Muscle of arm (tissue), 1 donor: ENCODE measurements at regions not wholly inside any gene's neighbourhood (a gene's known extent, or its start where the extent isn't known, plus 50 kb on each side); places are given as distances from the start of the nearest gene placed in this dataset.

Experiments
- DNase-seq: peaks from one replicate; pipeline ENCODE4 v3.0.0-alpha.2; 2013

DNA sequence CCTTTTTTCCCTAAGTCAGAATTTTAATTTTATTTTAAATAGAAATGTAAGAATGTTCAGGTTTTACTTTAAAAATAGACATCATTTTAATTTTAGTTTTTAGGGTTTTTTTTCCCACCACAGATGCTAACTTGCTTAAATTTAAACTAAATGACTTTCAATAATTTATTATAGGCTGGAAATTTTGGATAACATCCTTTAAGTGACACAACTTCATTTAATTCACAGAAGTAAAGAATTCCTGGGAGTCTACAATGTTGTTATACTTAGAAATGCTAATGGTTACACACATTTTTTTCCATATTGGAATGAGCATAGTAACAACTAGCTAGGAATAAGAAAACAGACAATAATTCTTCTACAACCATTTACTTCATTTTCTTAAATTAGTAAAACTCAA is 90.5 kb upstream of the PDE10A start:
- no peak for DNase-seq

DNA sequence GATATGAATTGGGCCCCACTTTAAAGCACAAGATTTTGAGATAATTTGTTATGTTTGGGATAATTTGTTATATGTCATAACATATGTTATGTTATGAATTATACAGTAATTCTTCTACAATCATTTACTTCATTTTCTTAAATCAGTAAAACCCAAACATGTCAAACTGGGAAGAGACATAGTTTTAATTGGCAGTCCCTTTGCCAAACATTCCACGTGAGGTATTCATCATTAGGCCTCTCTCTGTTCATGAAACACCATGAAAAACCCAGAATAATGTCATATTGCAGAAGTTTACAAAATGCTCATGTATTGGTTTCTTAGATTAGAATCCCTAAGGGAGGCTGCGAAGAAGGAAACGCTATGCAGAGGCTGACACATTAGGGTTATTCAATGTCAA is 89.4 kb upstream of the PDE10A start:
- DNase-seq: no peak

DNA sequence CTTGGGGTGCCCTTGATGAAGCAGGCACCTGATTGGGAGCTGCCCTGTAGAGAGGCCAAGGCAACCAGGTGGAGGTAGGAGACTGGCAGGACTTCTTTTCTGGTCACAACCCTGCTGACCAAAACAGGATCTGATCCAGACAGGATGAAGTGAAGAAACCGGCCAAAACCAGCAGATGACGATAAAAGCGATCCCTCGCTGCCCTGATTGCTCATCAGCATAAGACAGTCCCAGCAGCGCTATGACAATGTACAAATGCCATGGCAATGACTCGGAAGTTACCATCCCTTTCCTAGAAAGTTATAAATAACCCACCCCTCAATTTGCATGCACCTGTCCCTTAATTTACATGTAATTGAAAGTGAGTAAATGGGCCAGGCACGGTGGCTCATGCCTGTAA is 88.4 kb upstream of the PDE10A start:
- DNase-seq: no peak

DNA sequence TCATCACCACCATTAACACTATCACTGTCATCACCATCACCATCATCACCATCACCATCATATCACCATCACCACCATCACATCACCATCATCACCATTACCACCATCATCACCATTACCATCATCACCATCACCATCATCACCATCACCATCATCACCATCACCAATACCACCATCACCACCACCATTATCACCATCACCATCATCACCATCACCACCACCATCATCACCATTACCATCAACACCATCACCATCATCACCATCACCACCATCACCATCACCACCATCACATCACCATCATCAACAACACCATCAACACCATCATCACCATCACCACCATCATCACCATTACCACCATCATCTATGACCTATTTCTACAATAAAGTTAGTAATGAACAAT is 86.1 kb upstream of the PDE10A start:
- no peak for DNase-seq

DNA sequence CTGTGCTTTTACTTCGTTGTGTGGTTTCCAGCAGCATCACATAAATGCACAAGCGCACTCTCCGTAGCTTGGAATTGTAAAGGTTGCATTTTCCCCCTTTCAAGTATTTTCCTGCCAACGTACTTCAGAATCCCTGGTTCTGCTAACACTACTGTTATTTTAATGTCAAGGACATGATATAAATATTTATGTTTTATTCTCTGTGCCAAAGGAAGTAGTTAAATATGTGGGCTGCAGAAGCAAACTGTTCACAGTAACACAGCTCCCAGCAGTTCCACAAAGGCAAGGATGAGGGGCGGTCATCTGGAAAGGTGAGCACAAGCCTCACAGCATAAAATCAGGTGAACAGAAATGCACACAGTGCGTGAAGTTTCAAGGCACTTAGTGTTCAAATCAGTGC is 85.3 kb upstream of the PDE10A start:
- no peak for DNase-seq

DNA sequence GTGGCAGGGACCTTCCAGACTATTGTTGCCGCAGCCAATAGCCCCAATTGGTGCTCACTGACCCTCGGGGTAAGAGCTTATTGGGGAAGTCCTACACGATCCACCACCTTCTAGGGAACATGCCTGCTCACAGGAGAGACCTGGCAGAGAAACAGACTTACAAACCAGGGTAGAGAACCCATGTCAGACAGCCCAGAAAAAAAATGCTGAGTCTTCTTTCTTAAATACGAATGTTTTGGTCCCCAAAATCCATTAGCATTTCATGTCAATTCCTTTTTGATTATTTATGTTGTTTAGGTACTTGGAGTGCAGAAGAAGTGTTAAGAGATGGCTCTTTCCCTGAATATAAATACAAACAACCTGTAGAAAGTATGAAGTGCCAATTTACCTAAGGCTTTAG is 84.9 kb upstream of the PDE10A start:
- DNase-seq: no peak

DNA sequence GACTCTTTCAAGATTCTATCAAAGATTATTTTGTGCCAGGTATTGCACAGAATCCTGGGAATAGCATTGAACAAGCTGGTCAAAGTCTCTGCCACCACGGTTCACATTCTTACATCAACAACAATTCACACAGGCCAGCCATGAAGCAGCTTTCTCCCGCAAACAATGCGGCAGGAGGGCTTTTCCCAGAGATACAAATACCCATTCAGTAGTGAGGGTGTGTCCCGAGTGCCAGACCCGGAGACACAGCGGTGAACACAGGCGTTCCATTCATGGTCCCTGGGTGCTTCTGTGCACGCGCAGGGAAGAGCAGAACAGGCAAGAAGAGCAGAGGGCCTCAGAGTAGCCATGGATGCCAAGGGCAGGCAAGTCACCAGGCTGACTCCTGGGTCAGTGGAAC is 83.3 kb upstream of the PDE10A start:
- no peak for DNase-seq

DNA sequence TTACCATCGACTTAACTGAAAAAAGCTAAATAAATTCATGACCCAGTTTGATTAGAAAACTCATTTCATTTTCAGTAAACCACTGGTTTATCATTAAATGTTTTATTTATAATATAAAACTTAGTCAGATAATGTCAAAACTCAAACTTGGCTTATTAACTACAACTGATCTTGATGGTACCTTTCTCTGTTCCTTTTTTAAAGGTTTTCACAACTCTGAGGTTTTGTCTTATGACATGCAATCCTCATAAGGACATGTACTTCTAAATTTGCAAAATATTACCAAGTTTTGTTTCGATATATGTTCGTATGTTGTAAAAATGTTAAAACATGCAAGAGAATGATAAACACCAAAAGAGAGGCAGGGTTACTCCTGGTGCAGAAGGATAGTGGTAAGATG is 82.5 kb upstream of the PDE10A start:
- no peak for DNase-seq

DNA sequence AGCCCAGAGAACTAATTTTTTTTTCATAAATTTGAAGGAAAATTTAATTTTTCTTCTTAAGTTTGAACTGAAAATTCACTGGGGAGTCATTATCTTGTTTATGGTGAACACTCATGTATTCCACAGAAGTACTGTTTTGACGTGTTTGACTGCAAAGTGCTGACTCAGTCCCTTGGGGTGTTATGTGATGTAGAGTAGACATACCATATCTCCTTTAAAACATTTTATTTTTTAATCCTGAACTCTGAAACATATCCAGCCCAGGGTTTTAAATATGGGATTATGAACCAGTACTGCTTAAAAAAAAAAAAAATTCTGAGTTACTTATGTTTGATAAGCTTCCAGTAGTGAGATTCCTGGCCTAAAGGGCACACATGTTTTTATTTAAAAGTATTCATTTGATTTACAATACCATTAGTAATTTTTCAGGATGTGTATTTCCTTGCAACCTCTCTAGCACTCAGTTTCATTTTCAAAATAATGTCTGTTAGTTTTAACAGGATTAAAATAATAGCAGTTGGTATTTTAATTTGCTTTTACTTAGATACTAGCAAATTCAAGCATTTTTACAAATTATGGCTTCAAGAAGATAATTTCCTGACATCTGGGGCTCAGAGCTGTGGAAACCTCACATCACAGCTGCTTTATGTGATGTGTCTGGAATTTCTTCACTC is 81.7 kb upstream of the PDE10A start:
- DNase-seq: peak; percentile 21

DNA sequence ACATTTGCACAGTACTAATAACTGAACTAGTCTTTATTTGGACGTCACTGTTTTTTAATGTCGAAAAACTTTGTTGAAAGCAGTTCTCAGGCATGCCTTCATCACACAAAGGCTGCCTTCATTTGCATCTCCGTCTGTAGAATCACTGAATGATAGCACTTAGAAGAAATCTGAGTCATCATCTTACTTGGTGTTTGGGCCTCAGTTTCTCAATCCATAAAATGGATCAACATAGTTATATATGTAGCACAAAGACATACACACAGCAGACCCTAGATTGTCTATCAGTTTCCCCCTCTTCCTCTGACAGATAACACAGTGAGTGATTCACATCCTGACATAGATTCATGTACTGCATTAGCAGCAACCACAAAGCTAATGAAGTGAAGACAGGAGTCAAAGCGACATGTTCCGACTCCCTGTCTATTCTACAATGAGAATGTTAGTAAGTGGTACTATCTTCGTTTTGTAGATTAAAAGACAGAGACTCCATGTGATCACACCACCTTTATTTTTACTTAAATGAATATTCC is 80.4 kb upstream of the PDE10A start:
- DNase-seq: no peak

DNA sequence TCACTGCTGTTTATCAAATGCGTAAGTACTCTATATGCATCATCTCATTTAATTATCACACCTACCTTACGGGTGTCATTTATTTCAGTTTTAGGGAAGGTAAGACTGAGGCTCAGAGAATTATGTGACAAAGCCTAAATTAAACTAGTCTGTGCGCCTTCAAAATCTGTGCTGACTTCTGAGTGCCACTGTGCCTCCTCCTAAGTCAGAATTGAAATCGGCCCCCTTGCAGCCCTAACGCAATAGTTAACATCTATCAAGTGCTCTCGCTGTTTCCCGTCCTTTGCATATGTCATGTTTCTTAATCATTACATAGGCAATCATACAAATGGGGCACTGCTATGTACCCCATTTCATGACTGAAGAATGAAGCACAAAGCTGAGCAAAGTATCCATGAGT is 79.0 kb upstream of the PDE10A start:
- no peak for DNase-seq

DNA sequence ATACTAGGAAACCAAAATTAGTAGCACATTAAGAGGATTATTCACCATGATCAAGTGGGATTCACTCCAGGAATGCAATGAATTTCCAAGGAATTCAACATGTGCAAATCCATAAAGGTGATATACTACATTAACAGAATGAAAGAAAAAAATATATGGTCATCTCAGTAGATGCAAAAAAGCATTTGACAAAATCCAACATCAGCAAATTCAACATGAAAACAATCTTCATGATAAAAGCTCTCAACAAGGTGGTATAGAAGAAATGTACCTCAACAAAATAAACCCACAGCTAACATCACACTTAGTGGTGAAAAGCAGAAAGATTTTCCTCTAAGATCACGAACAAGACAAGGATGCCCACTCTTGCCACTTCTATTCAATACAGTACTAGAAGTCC is 74.4 kb upstream of the PDE10A start:
- no peak for DNase-seq

DNA sequence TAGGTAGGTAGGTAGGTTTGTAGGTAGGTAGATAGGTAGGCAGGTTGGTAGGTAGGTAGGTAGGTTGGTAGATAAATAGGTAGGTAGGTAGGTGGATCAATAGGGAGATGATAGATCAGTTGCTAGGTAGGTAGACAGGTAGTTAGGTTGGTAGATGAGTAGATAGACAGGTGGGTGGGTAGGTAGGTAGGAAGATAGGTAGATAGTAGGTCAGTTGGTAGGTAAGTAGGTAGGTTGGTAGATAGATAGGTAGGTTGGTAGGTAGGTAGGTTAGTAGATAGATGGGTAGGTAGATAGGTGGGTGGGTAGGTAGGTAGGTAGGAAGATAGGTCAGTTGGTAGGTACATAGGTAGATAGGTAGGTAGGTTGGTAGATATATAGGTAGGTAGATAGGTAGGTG is 72.0 kb upstream of the PDE10A start:
- no peak for DNase-seq

DNA sequence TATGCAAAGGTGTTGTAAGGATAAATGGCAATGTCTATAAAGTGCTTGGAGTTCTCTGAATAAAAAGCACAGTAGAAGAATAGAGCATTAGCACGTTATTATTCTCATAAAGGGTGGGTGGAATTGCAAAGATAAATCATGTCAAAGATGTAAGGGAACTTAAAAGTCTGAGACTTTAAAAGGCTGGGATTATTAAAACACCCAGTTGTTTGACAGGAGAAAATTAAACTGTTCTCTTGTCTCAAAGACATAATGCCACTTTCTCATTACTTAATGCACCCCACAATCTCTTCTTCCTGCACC is 70.4 kb upstream of the PDE10A start:
- DNase-seq: no peak

DNA sequence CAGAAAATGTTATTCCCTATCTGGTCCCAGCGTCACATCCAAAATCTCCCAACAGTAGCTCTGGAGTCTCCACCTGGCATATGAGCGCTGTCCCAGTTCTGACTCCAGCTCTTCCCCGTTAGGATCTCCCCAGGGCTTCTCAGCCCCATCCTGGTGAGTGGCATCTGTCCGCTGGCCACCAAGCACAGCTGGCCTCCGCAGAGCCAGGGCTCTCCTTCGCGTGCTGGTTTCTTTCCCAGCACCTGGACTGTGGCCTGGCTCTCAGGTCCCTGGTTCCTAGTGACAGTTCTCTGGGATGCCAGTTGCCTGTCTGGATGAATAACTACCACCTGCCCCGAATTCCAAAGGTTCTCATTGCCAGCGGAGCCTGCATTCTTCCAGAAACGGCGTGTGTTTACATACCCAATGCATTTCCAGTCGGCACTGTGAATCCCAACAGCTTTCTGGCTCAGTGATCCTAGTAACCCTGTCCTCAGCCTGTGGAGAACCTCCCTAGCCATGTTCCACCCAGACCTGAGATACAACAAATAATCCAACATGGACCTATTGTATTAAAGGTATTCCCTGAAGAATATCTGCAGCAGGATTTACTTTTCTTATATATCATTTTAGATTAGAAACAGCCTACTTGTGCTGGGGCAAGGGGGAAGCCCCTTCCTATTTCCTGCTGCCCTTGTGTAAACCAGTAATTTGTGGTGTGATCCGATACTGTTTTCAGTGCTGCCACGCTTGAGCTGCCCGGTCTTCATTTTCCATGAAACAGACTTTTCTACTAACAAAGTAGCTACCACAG is 69.9 kb upstream of the PDE10A start:
- no peak for DNase-seq

DNA sequence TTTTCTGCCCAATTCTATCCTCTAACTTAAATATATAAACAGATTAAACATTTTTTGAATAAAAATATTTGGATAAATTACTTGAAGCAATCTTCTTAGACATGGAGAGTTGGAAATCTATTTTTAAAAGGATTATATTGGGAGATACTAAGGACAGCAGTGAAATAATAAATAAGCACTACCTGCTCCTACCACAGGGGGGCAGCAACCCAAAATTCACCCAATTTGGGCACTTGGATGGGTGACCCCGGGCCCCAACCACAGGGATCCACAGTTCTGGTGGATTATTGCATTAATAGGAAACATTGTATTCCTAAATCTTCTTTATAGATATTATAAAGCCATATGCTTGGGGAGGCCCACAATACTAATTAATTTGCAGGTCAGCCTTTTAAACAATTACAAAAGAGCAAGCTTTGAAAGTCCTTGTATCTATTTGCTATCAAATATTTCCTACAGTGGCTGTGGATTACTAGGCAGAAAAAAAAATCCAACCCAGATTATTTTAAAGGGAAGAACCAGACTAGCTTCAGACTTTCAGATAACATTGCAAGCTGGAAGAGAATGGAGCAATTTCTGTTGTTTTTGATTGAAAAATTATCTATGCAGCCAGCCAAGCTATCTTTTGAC is 66.4 kb upstream of the PDE10A start:
- no peak for DNase-seq

DNA sequence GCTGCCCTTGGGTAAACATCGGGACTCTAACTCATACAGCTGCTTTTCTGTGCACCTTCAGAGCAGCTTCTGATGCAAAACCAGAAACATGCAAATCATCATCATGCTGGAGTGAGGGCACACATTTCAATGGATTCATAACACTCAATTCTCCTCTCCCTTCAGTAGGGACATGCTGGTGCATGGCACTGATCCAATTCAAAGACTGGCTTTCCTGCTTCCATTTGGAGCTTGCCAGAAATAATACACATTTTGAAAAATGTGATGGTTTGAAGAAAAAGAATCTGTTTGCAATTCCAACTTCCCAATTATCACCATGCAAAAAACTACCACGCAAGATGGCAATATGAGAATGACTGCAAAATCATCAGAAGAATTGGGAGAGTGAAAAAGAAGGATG is 65.2 kb upstream of the PDE10A start:
- no peak for DNase-seq

DNA sequence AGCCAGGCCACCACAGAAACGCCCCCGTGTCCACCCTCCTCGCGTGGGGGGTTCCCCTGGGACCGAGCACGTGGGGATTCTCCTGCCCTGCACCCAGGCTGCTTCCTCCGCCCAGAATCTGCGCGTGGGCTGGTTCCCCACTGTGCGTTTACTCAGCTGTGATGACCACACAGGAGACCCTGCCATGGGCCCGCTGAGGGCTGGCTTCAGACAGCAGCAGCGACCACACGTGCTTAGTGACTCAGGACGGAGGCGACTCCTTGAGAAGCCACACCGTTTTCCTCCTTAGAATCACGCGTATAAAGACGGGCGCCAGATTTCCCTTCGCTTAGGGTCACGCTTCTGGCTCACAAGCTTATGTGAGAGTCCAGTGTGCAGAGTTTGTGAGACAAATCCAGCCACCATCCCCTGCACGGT is 63.9 kb upstream of the PDE10A start:
- DNase-seq: no peak

DNA sequence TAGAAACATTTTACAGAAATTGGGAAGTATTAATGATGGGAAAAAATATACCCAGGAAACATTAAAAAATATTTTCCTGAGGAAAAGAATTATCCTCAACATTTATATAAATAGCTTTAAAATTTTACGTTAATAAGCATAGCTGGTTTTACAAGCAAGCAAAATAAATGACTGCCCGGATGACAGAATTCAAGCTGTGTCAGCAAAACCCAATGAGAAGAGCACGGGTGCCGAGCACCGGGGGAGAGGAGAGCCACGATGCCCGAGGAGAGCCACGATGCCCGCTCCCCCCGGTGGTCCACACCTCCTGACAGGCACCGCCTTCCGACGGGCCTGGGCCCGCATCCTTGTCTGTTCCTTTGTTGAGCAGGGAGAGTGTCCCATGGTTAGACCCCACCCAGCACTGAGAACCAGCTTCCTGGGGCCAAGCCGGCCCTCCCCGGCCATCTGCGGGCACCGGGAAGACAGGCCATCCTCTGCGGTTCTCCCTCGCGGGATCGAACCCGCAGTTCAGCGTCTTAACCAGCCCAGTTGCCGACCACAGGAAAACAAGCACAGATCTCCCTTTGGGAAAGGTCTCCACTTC is 63.3 kb upstream of the PDE10A start:
- no peak for DNase-seq

DNA sequence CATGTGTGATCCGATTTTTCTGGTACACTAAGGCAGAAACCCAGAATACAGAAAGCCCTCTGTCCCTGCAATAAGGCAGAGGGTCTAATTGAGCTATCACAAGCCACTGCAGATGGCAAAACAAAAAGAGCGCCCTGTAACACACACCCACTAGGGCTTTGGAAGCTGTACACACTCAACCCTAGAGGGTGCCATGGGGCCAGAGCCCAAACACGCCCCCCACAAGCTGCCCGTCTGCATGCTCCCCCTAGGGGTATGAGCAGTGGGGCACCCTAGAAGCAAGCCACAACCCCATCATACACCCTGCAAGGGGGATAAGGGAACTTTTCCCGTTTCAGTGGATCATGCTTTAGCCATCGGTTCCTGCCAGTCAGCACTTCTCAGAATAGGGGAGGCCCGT is 62.2 kb upstream of the PDE10A start:
- DNase-seq: no peak

DNA sequence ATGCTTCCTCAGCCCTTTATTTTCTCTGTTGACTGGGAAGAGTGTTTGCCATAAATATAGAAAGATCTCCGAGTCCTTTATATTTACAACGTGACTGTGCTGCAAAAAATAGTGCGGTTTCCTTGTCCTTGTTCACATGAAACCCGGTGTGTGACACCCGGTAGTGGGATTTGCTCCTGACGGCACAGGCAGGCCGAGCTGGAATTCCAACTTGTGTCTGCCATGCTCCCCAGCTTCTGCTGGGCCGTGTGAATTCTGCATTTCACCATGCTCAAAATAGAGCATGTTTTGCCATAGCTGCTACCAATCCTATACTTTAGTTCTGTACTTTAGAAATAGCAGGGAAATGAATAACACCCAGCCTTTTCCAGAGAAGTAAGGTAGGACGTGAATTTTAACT is 60.3 kb upstream of the PDE10A start:
- no peak for DNase-seq

DNA sequence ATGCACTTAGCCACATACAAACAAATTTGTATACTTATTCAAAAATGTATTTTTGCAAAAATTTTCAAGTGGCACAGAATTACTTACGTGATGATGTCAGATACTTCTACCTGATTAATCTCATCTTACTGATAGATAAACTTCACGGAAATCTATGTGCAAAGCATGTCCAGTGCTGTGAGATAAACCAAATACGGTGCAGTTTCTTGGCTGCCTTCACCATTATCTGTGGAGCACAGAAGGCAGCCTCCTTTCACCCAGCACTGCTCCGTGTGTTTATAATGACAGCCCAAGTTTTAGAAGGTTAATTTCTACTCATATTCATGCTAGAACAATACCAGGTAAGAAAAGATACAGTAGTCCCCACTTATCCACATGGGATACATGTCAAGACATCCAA is 59.0 kb upstream of the PDE10A start:
- DNase-seq: no peak

DNA sequence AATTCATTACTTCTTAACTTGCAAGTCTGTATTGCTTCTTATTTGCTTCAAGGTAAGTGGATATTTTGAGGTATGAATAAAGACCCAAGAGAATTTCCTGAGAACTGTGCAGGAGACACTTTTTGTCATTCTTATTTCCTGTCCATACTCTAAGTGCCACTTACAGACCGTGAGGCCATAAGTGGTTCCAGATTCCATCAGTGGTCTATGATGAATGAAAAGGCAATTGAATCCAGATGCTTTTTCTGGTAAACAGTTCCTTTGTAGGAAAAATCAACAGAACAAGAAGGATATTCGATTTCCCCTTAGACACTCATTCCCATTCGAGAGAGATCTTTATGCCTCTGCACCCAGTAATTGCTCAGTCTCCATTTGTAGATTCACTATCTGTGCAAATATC is 58.3 kb upstream of the PDE10A start:
- no peak for DNase-seq
